SK-N-SH (cell line): ENCODE measurements at regions not wholly inside any gene's neighbourhood (a gene's known extent, or its start where the extent isn't known, plus 50 kb on each side); places are given as distances from the start of the nearest gene placed in this dataset.

Experiments used
- CTCF ChIA-PET: fragments of 300-600, 350-600 bp; formaldehyde crosslinking; extraction: SDS; loops from one replicate; lab custom pipeline; 2021; lab: Yijun Ruan, JAX
- POLR2A ChIA-PET: fragments of 350-600 bp; sonication (Branson Sonifier 250); formaldehyde crosslinking; extraction: SDS; loops from one replicate; lab custom pipeline; 2020; ENCODE audit warnings: antibody characterized with exemption, inconsistent platforms; lab: Yijun Ruan, JAX
- DNase-seq: peaks from one replicate; pipeline ENCODE4 v3.0.0; 2012
- H2AFZ ChIP-seq: fragments of 200-600 bp; sonication (generic); 2 replicates; pipeline ENCODE4 v1.8.1; 2016; ENCODE audit warnings: antibody characterized with exemption, mild to moderate bottlenecking, low read depth
- H3F3A ChIP-seq: fragments of 200-600 bp; sonication (generic); replicated peaks from 2 replicates; pipeline ENCODE3; 2016; ENCODE audit warnings: antibody characterized with exemption, mild to moderate bottlenecking; ENCODE audit not compliant: insufficient read depth
- H3K27ac ChIP-seq, 2 experiments: fragments of 200-500 bp in 1 of 2; fragments of 200-600 bp in 1 of 2; sonication (Bioruptor generic) in 1 of 2; sonication (generic), shearing (Covaris generic) in 1 of 2; 2 replicates each; pipeline versions ENCODE4 v1.5.1 to v1.6.1; 2014 to 2016; ENCODE audit warnings: low read depth in 2 of 2, inconsistent platforms in 1 of 2, low read length in 1 of 2, mild to moderate bottlenecking in 1 of 2, mixed read lengths in 1 of 2
- H3K27me3 ChIP-seq: fragments of 200-600 bp; sonication (generic), shearing (Covaris generic); 2 replicates; pipeline ENCODE4 v1.6.1; 2016; ENCODE audit warnings: mixed run types; ENCODE audit not compliant: insufficient read depth
- H3K36me3 ChIP-seq, 2 experiments: fragments of 200-500 bp in 1 of 2; fragments of 200-600 bp in 1 of 2; sonication (Bioruptor generic) in 1 of 2; sonication (generic) in 1 of 2; replicated peaks in 1 of 2; 2 replicates each; pipeline versions ENCODE3 to v1.5.1; 2014 to 2016; ENCODE audit warnings: low read length in 1 of 2, mild to moderate bottlenecking in 1 of 2; ENCODE audit not compliant: insufficient read depth in 2 of 2, control insufficient read depth in 1 of 2
- H3K4me1 ChIP-seq, 2 experiments: fragments of 200-500 bp in 1 of 2; fragments of 200-600 bp in 1 of 2; sonication (Bioruptor generic) in 1 of 2; sonication (generic), shearing (Covaris generic) in 1 of 2; 2 replicates each; pipeline versions ENCODE4 v1.5.1 to v1.6.1; 2014 to 2016; ENCODE audit warnings: low read depth in 1 of 2, low read length in 1 of 2, mixed run types in 1 of 2; ENCODE audit not compliant: insufficient read depth in 2 of 2, control insufficient read depth in 1 of 2
- H3K4me2 ChIP-seq: fragments of 200-600 bp; sonication (generic), shearing (Covaris generic); 2 replicates; pipeline ENCODE4 v1.6.1; 2017; ENCODE audit warnings: mixed run types
- H3K4me3 ChIP-seq, 2 experiments: fragments of 200-500 bp in 1 of 2; fragments of 200-600 bp in 1 of 2; sonication (Bioruptor generic) in 1 of 2; sonication (generic), shearing (Covaris generic) in 1 of 2; 2 replicates each; pipeline versions ENCODE4 v1.5.1 to v1.8.1; 2014 to 2016; ENCODE audit warnings: low read depth in 2 of 2, inconsistent platforms in 1 of 2, low read length in 1 of 2, mild to moderate bottlenecking in 1 of 2, mixed read lengths in 1 of 2, moderate library complexity in 1 of 2
- H3K79me2 ChIP-seq: fragments of 200-600 bp; sonication (generic); 2 replicates; pipeline ENCODE4 v1.8.1; 2017; ENCODE audit warnings: mild to moderate bottlenecking; ENCODE audit not compliant: insufficient read depth
- H3K9ac ChIP-seq: fragments of 200-600 bp; sonication (generic); 2 replicates; pipeline ENCODE4 v1.6.1; 2017; ENCODE audit warnings: mixed run types
- H3K9me2 ChIP-seq: fragments of 200-600 bp; sonication (generic); 2 replicates; pipeline ENCODE4 v1.6.1; 2017; ENCODE audit warnings: mixed run types
- H3K9me3 ChIP-seq: fragments of 200-600 bp; sonication (generic); 2 replicates; pipeline ENCODE4 v1.6.1; 2017; ENCODE audit warnings: mixed run types, mild to moderate bottlenecking, moderate library complexity
- H4K20me1 ChIP-seq: fragments of 200-600 bp; sonication (generic); 2 replicates; pipeline ENCODE4 v1.6.1; 2017; ENCODE audit warnings: mild to moderate bottlenecking, mixed run types; ENCODE audit not compliant: insufficient read depth
- CTCF ChIP-seq: fragments of 200-600 bp; sonication (generic); IDR thresholded peaks from 2 replicates; pipeline ENCODE4 v1.6.1; 2017; ENCODE audit warnings: antibody characterized with exemption, mild to moderate bottlenecking, moderate library complexity
- ELF1 ChIP-seq: IDR thresholded peaks from 2 replicates; pipeline ENCODE4 v1.4.0; 2012
- EZH2phosphoT487 ChIP-seq: fragments of 200-600 bp; sonication (generic); IDR thresholded peaks from 2 replicates; pipeline ENCODE4 v1.6.1; 2017; ENCODE audit warnings: low read depth, mixed run types, mild to moderate bottlenecking, antibody characterized with exemption, moderate library complexity, borderline replicate concordance
- FOSL2 ChIP-seq: IDR thresholded peaks from 2 replicates; pipeline ENCODE4 v1.4.0; 2012; ENCODE audit warnings: low read depth, mild to moderate bottlenecking, moderate library complexity, borderline replicate concordance
- GATA2 ChIP-seq: sonication (generic); formaldehyde crosslinking; IDR thresholded peaks from 2 replicates; pipeline ENCODE4 v1.5.0; 2020; ENCODE audit warnings: mild to moderate bottlenecking, missing genetic modification reagents
- MEF2A ChIP-seq: IDR thresholded peaks from 2 replicates; pipeline ENCODE4 v1.4.0; 2012; ENCODE audit warnings: low read depth, borderline replicate concordance
- MXI1 ChIP-seq: IDR thresholded peaks from 2 replicates; pipeline ENCODE4 v1.6.1; 2012; ENCODE audit warnings: mild to moderate bottlenecking, low read depth, low read length, improper control_type of control experiment
- POLR2AphosphoS5 ChIP-seq: IDR thresholded peaks from 2 replicates; pipeline ENCODE4 v1.6.1; 2012; ENCODE audit warnings: low read depth, low read length
- RAD21 ChIP-seq: IDR thresholded peaks from 2 replicates; pipeline ENCODE4 v1.6.1; 2012; ENCODE audit warnings: mild to moderate bottlenecking, low read length
- RCOR1 ChIP-seq: fragments of 150-350 bp; IDR thresholded peaks from 2 replicates; pipeline ENCODE4 v1.6.1; 2017; ENCODE audit warnings: antibody characterized with exemption, low read length
- SMC3 ChIP-seq: IDR thresholded peaks from 2 replicates; pipeline ENCODE4 v1.6.1; 2012; ENCODE audit warnings: low read depth, low read length, improper control_type of control experiment
- YY1 ChIP-seq: IDR thresholded peaks from 2 replicates; pipeline ENCODE4 v1.4.0; 2012; ENCODE audit warnings: low read depth, mild to moderate bottlenecking
- WGBS: methylation state at CpG from one replicate; pipeline ENCODE4 v1.1.6; 2017; ENCODE audit warnings: low lambda C conversion rate; 5-methylcytosine and 5-hydroxymethylcytosine counted together
- TF ChIP-seq, protein P1 (sequence below): fragments of 150-350 bp; IDR thresholded peaks from 2 replicates; pipeline ENCODE4 v1.6.1; 2017; ENCODE audit warnings: antibody characterized with exemption, low read length, low read depth, borderline replicate concordance
- TF ChIP-seq, protein P2 (sequence below): IDR thresholded peaks from 2 replicates; pipeline ENCODE4 v1.6.1; 2012; ENCODE audit warnings: mild to moderate bottlenecking, low read depth, low read length, moderate library complexity

GRCh38 chr12:44942714-44943113 lies 66.6 kb upstream of the NELL2 start (continued):
- TF ChIP-seq, protein P1, sequence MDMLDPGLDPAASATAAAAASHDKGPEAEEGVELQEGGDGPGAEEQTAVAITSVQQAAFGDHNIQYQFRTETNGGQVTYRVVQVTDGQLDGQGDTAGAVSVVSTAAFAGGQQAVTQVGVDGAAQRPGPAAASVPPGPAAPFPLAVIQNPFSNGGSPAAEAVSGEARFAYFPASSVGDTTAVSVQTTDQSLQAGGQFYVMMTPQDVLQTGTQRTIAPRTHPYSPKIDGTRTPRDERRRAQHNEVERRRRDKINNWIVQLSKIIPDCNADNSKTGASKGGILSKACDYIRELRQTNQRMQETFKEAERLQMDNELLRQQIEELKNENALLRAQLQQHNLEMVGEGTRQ, result no peak
- TF ChIP-seq CTCF, result no peak

GRCh38 chr12:44930972-44931600 lies 55.0 kb upstream of the NELL2 start:
- H3K9ac ChIP-seq, result no peak overlapping the region
- H3K27me3 ChIP-seq, result no peaks in the 10 kb centered on the region
- no peaks in the 10 kb centered on the region for H3K36me3 ChIP-seq
- no peaks in the 10 kb centered on the region for H3K9me3 ChIP-seq
- H3F3A ChIP-seq, result peaks cover 3% of the 10 kb centered on the region
- no peaks in the 10 kb centered on the region for H3K9me2 ChIP-seq
- DNase-seq, result peak; percentile 34
- 24% methylated on average over 4 of the region's 4 CpGs for WGBS
- H3K4me1 ChIP-seq, result peaks cover 0 to 15% of the 10 kb centered on the region in 2 experiments; a peak in 1 of 4 replicates
- TF ChIP-seq RAD21, result peak; percentile 87
- TF ChIP-seq CTCF, result peak; percentile 79
- peak; percentile 45; the same call in 1 of the 2 replicates for TF ChIP-seq SMC3
- no peak for TF ChIP-seq MEF2A
- H3K79me2 ChIP-seq, result no peaks in the 10 kb centered on the region
- no peak overlapping the region for H3K4me3 ChIP-seq
- no peak overlapping the region for H2AFZ ChIP-seq
- no peak overlapping the region for H3K27ac ChIP-seq
- POLR2A ChIA-PET, result no interaction called here
- CTCF ChIA-PET, result interaction anchor here (0.7 to 3.2 kb wide), 33 partner anchors 9 to 1016 kb away, joined by 3 to 53 read pairs (median 4); partner anchors contain the start of gene NELL2
- no peaks in the 10 kb centered on the region for H4K20me1 ChIP-seq
- H3K4me2 ChIP-seq, result no peak overlapping the region

DNA sequence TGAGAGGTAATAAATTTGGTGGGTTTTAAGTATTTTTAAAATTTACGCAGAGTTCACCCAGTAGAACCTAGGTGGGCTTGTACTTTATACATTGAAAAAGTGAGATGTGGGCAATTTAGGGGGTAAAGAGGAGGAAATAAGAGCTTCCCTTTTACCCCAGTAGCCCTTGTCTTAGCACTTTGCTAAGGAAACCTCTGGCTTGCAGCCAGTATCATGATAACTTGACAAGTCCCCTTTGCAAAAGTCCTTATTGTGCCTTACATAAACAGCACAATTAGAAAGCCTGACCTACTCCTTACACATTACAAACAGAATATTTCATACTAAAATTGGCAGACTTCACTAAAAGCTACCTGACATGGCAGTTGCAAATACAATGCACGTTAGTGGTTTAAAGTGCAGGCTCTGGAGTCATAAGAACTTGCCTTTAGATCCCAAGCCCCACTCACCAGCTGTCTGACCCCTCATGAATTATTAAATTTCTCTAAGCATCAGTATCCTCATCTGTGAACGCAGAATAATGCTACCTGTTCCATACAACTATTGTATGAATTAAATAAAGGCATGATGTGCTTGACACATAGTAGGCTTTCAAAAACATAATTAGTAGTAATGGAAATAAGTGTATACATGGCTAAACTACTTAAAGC lies 53.2 kb upstream of the NELL2 start:
- ChIA-PET POLR2A (no interaction called here), CTCF (interaction anchor here (0.9 to 3.2 kb wide), 5 partner anchors 20 to 971 kb away, joined by 3 to 53 read pairs (median 7); no protein-coding TSS in a partner anchor)
- no peaks in the 10 kb centered on the region for H3K27me3 ChIP-seq
- no peak overlapping the region for H3K27ac ChIP-seq
- no peaks in the 10 kb centered on the region for H3K9me3 ChIP-seq
- H3F3A ChIP-seq, result peaks cover 3% of the 10 kb centered on the region
- H3K9me2 ChIP-seq, result no peaks in the 10 kb centered on the region
- H3K9ac ChIP-seq, result no peak overlapping the region
- no peaks in the 10 kb centered on the region for H3K79me2 ChIP-seq
- DNase-seq, result no peak
- no peak overlapping the region for H3K4me3 ChIP-seq
- no peaks in the 10 kb centered on the region for H4K20me1 ChIP-seq
- no peak overlapping the region for H3K4me2 ChIP-seq
- H2AFZ ChIP-seq, result no peak overlapping the region
- H3K36me3 ChIP-seq, result no peaks in the 10 kb centered on the region
- peaks cover 0 to 15% of the 10 kb centered on the region in 2 experiments; a peak in 1 of 4 replicates for H3K4me1 ChIP-seq
- WGBS, result 38% methylated on average over 3 of the region's 3 CpGs
- TF ChIP-seq EZH2phosphoT487 (no peak), FOSL2 (no peak), RCOR1 (no peak), MXI1 (no peak), ELF1 (no peak), POLR2AphosphoS5 (no peak), YY1 (no peak), GATA2 (CRISPR knock-in tag) (no peak)
- TF ChIP-seq, protein P2, sequence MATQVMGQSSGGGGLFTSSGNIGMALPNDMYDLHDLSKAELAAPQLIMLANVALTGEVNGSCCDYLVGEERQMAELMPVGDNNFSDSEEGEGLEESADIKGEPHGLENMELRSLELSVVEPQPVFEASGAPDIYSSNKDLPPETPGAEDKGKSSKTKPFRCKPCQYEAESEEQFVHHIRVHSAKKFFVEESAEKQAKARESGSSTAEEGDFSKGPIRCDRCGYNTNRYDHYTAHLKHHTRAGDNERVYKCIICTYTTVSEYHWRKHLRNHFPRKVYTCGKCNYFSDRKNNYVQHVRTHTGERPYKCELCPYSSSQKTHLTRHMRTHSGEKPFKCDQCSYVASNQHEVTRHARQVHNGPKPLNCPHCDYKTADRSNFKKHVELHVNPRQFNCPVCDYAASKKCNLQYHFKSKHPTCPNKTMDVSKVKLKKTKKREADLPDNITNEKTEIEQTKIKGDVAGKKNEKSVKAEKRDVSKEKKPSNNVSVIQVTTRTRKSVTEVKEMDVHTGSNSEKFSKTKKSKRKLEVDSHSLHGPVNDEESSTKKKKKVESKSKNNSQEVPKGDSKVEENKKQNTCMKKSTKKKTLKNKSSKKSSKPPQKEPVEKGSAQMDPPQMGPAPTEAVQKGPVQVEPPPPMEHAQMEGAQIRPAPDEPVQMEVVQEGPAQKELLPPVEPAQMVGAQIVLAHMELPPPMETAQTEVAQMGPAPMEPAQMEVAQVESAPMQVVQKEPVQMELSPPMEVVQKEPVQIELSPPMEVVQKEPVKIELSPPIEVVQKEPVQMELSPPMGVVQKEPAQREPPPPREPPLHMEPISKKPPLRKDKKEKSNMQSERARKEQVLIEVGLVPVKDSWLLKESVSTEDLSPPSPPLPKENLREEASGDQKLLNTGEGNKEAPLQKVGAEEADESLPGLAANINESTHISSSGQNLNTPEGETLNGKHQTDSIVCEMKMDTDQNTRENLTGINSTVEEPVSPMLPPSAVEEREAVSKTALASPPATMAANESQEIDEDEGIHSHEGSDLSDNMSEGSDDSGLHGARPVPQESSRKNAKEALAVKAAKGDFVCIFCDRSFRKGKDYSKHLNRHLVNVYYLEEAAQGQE, result no peak
